H1 (cell line): ENCODE measurements at regions not wholly inside any gene's neighbourhood (a gene's known extent, or its start where the extent isn't known, plus 50 kb on each side); places are given as distances from the start of the nearest gene placed in this dataset.

Source experiments
- CTCF ChIA-PET: fragments of 300-600 bp; sonication (Branson Sonifier 250); formaldehyde crosslinking; loops from one replicate; lab custom pipeline; 2021; ENCODE audit not compliant: partially characterized antibody; lab: Charles Lee
- POLR2A ChIA-PET: fragments of 300-600 bp; sonication (Branson Sonifier 250); formaldehyde crosslinking; loops from one replicate; lab custom pipeline; 2021; ENCODE audit warnings: inconsistent platforms; ENCODE audit not compliant: partially characterized antibody; lab: Charles Lee
- DNase-seq, 2 experiments: peaks; one replicate each; pipeline versions ENCODE4 v3.0.0 to v3.0.0-alpha.2; 2010 to 2022; ENCODE audit warnings: low spot score in 2 of 2, low read depth in 1 of 2, mixed read lengths in 1 of 2
- FAIRE-seq: peaks from 2 replicates; lab custom pipeline; 2011; peaks lifted over from hg19 to GRCh38; lab: Jason Lieb, UNC
- H2AFZ ChIP-seq: 2 replicates; pipeline ENCODE4 v1.8.1; 2012; ENCODE audit warnings: low read length, inconsistent platforms
- H2AK5ac ChIP-seq: 2 replicates; pipeline ENCODE4 v1.6.1; 2013; ENCODE audit warnings: low read depth, low read length
- H2BK120ac ChIP-seq: replicated peaks from 2 replicates; pipeline ENCODE3; 2013; ENCODE audit warnings: low read depth, low read length, inconsistent platforms
- H2BK12ac ChIP-seq: 2 replicates; pipeline ENCODE4 v1.6.1; 2013; ENCODE audit warnings: low read depth, low read length
- H2BK15ac ChIP-seq: 2 replicates; pipeline ENCODE4 v1.6.1; 2013; ENCODE audit warnings: low read length
- H2BK20ac ChIP-seq: 2 replicates; pipeline ENCODE4 v1.6.1; 2013; ENCODE audit warnings: low read length
- H2BK5ac ChIP-seq: 2 replicates; pipeline ENCODE4 v1.6.1; 2013; ENCODE audit warnings: low read depth, low read length
- H3K14ac ChIP-seq: 2 replicates; pipeline ENCODE4 v1.6.1; 2013; ENCODE audit warnings: inconsistent platforms; ENCODE audit not compliant: insufficient read length
- H3K18ac ChIP-seq: 2 replicates; pipeline ENCODE4 v1.6.1; 2013; ENCODE audit warnings: low read length; ENCODE audit errors: extremely low read depth
- H3K23ac ChIP-seq: 2 replicates; pipeline ENCODE4 v1.6.1; 2013; ENCODE audit warnings: inconsistent platforms; ENCODE audit not compliant: insufficient read length
- H3K23me2 ChIP-seq: 2 replicates; pipeline ENCODE4 v1.6.1; 2013; ENCODE audit warnings: low read depth, low read length
- H3K27ac ChIP-seq: 2 replicates; pipeline ENCODE4 v1.6.1; 2011; ENCODE audit warnings: low read depth, low read length, inconsistent platforms
- H3K27me3 ChIP-seq, 4 experiments: replicated peaks in 1 of 4; 1 replicate in 1 of 4; 2 replicates in 3 of 4; pipeline versions ENCODE4 v1.6.1 to v1.8.1; 2011 to 2013; ENCODE audit warnings: low read length in 3 of 4, mild to moderate bottlenecking in 3 of 4, inconsistent platforms in 2 of 4, mixed read lengths in 2 of 4, moderate library complexity in 1 of 4; ENCODE audit not compliant: control insufficient read depth in 3 of 4, insufficient read depth in 3 of 4; ENCODE audit errors: extremely low read depth in 1 of 4
- H3K36me3 ChIP-seq, 4 experiments: 2 replicates each; pipeline versions ENCODE4 v1.6.1 to v1.8.1; 2011 to 2013; ENCODE audit warnings: mild to moderate bottlenecking in 4 of 4, low read length in 3 of 4, moderate library complexity in 2 of 4, control low read depth in 1 of 4, inconsistent platforms in 1 of 4; ENCODE audit not compliant: insufficient read depth in 4 of 4, control insufficient read depth in 2 of 4
- H3K4ac ChIP-seq: replicated peaks from 2 replicates; pipeline ENCODE3; 2013; ENCODE audit warnings: low read length, low read depth, mixed read lengths, inconsistent platforms; ENCODE audit not compliant: insufficient read length
- H3K4me1 ChIP-seq, 4 experiments: replicated peaks in 1 of 4; 1 replicate in 1 of 4; 2 replicates in 3 of 4; pipeline versions ENCODE4 v1.6.1 to v1.8.1; 2011 to 2013; ENCODE audit warnings: low read length in 3 of 4, inconsistent platforms in 2 of 4, mixed read lengths in 1 of 4; ENCODE audit not compliant: insufficient read depth in 4 of 4, control insufficient read depth in 3 of 4
- H3K4me2 ChIP-seq, 2 experiments: 2 replicates each; pipeline versions ENCODE4 v1.6.1 to v1.8.1; 2011 to 2013; ENCODE audit warnings: low read depth in 2 of 2, low read length in 2 of 2, control low read depth in 1 of 2, inconsistent platforms in 1 of 2, mild to moderate bottlenecking in 1 of 2; ENCODE audit not compliant: insufficient read depth in 1 of 2
- H3K4me3 ChIP-seq, 4 experiments: fragments of 200-600, 300-600 bp in 1 of 4; sonication (generic), shearing (Covaris generic), sonication (Bioruptor Twin) in 1 of 4; 2 replicates each; pipeline versions ENCODE4 v1.5.1 to v1.8.1; 2011 to 2016; ENCODE audit warnings: low read length in 4 of 4, low read depth in 3 of 4, control low read depth in 2 of 4, inconsistent platforms in 2 of 4, mild to moderate bottlenecking in 2 of 4, mixed read lengths in 1 of 4, moderate library complexity in 1 of 4; ENCODE audit not compliant: insufficient read depth in 2 of 4; ENCODE audit errors: extremely low read depth in 1 of 4
- H3K56ac ChIP-seq: replicated peaks from 2 replicates; pipeline ENCODE3; 2013; ENCODE audit warnings: low read depth, mild to moderate bottlenecking, mixed read lengths, low read length, inconsistent platforms; ENCODE audit not compliant: insufficient read length
- H3K79me1 ChIP-seq: 2 replicates; pipeline ENCODE4 v1.6.1; 2013; ENCODE audit warnings: low read depth, low read length, control low read depth
- H3K79me2 ChIP-seq, 2 experiments: 2 replicates each; pipeline versions ENCODE4 v1.6.1 to v1.8.1; 2012 to 2013; ENCODE audit warnings: low read length in 2 of 2, mild to moderate bottlenecking in 2 of 2, inconsistent platforms in 1 of 2; ENCODE audit not compliant: insufficient read depth in 2 of 2, control insufficient read depth in 1 of 2
- H3K9ac ChIP-seq, 4 experiments: replicated peaks in 1 of 4; 1 replicate in 1 of 4; 2 replicates in 3 of 4; pipeline versions ENCODE4 v1.6.1 to v1.8.1; 2011 to 2013; ENCODE audit warnings: low read depth in 3 of 4, low read length in 3 of 4, control low read depth in 2 of 4, mild to moderate bottlenecking in 2 of 4, moderate library complexity in 2 of 4, inconsistent platforms in 1 of 4; ENCODE audit errors: extremely low read depth in 1 of 4
- H3K9me3 ChIP-seq, 2 experiments: 2 replicates each; pipeline versions ENCODE4 v1.6.1 to v1.8.1; 2012 to 2013; ENCODE audit warnings: mild to moderate bottlenecking in 2 of 2, moderate library complexity in 2 of 2, control low read depth in 1 of 2, inconsistent platforms in 1 of 2, low read depth in 1 of 2, low read length in 1 of 2, mixed read lengths in 1 of 2; ENCODE audit not compliant: insufficient read depth in 2 of 2
- H4K20me1 ChIP-seq, 2 experiments: replicated peaks in 1 of 2; 2 replicates each; pipeline versions ENCODE3 to v1.8.1; 2011 to 2013; ENCODE audit warnings: inconsistent platforms in 2 of 2, low read length in 2 of 2, mild to moderate bottlenecking in 1 of 2; ENCODE audit not compliant: insufficient read depth in 2 of 2, control insufficient read depth in 1 of 2
- H4K5ac ChIP-seq: 2 replicates; pipeline ENCODE4 v1.6.1; 2013; ENCODE audit warnings: low read length, low read depth, mixed read lengths, inconsistent platforms; ENCODE audit not compliant: insufficient read length
- H4K8ac ChIP-seq: 2 replicates; pipeline ENCODE4 v1.8.0; 2013; ENCODE audit warnings: mild to moderate bottlenecking, moderate library complexity, low read length, inconsistent platforms; ENCODE audit not compliant: insufficient read depth; ENCODE audit errors: extremely low read depth
- H4K91ac ChIP-seq: replicated peaks from 2 replicates; pipeline ENCODE3; 2013; ENCODE audit warnings: low read length, mixed read lengths, inconsistent platforms; ENCODE audit not compliant: insufficient read length
- CBX5 ChIP-seq: fragments of 300-800, 300-1000 bp; sonication (generic); IDR thresholded peaks from 2 replicates; pipeline ENCODE4 v1.7.1; 2016; ENCODE audit warnings: antibody characterized with exemption, low read length, low read depth
- CREB1 ChIP-seq: IDR thresholded peaks from 2 replicates; pipeline ENCODE4 v1.6.1; 2012; ENCODE audit warnings: inconsistent platforms
- CTBP2 ChIP-seq: IDR thresholded peaks from 2 replicates; pipeline ENCODE4 v1.7.0; 2011; ENCODE audit warnings: borderline replicate concordance, mild to moderate bottlenecking, moderate library complexity, mixed read lengths, low read length; ENCODE audit not compliant: insufficient read depth, insufficient read length
- CTCF ChIP-seq, 3 experiments: IDR thresholded peaks; 1 replicate in 2 of 3; 2 replicates in 1 of 3; pipeline versions ENCODE4 v1.5.1 to v1.6.1; 2011; ENCODE audit warnings: low read length in 3 of 3, mild to moderate bottlenecking in 3 of 3, inconsistent platforms in 2 of 3, low read depth in 1 of 3, moderate library complexity in 1 of 3; ENCODE audit not compliant: insufficient read depth in 1 of 3; ENCODE audit errors: control extremely low read depth in 1 of 3
- GTF2F1 ChIP-seq: IDR thresholded peaks from 2 replicates; pipeline ENCODE4 v1.6.1; 2012; ENCODE audit warnings: low read depth, low read length, improper control_type of control experiment, borderline replicate concordance
- KDM1A ChIP-seq: fragments of 200-600, 300-600 bp; sonication (generic); IDR thresholded peaks from 2 replicates; pipeline ENCODE4 v1.7.1; 2016; ENCODE audit warnings: mild to moderate bottlenecking, low read length, borderline replicate concordance
- MAFK ChIP-seq: IDR thresholded peaks from 2 replicates; pipeline ENCODE4 v1.6.1; 2012; ENCODE audit warnings: low read depth, mild to moderate bottlenecking, improper control_type of control experiment, low read length
- PHF8 ChIP-seq: fragments of 200-600 bp; sonication (generic); conservative IDR thresholded peaks from 2 replicates; pipeline ENCODE4 v1.7.1; 2012; ENCODE audit warnings: low read depth, mild to moderate bottlenecking, inconsistent platforms, low read length, moderate library complexity
- RAD21 ChIP-seq, 2 experiments: IDR thresholded peaks in 1 of 2; conservative IDR thresholded peaks in 1 of 2; 2 replicates each; pipeline ENCODE4 v1.6.1; 2011; ENCODE audit warnings: low read depth in 2 of 2, low read length in 2 of 2, improper control_type of control experiment in 1 of 2, inconsistent platforms in 1 of 2, mild to moderate bottlenecking in 1 of 2, moderate library complexity in 1 of 2
- WGBS, 2 experiments: shearing (Covaris generic) in 1 of 2; methylation state at CpG; one replicate each; pipeline versions ENCODE4 v1.1.6 to v1.1.7; 2013 to 2015; ENCODE audit warnings: low lambda C conversion rate in 2 of 2, mixed read lengths in 2 of 2, inconsistent platforms in 1 of 2, low coverage in 1 of 2, missing lambda C conversion rate in 1 of 2; ENCODE audit not compliant: insufficient replicate concordance in 2 of 2, insufficient coverage in 1 of 2, insufficient read length in 1 of 2; ENCODE audit errors: extremely low coverage in 1 of 2, missing lambda C conversion rate in 1 of 2; 5-methylcytosine and 5-hydroxymethylcytosine counted together

- H3K79me1 ChIP-seq, result no peaks in the 10 kb centered on the region
- H2BK120ac ChIP-seq, result no peak overlapping the region
- no peak overlapping the region for H3K18ac ChIP-seq
- no peaks in the 10 kb centered on the region for H4K20me1 ChIP-seq
- no peak overlapping the region for H4K5ac ChIP-seq
- DNase-seq (no peak), FAIRE-seq (no peak)
- CTCF ChIA-PET, result no interaction called here
- no peak overlapping the region for H2BK12ac ChIP-seq
- no peak overlapping the region for H3K56ac ChIP-seq
- no peak overlapping the region for H2BK15ac ChIP-seq
- H3K4me1 ChIP-seq, result no peaks in the 10 kb centered on the region
- no peak for TF ChIP-seq KDM1A
- TF ChIP-seq MAFK, result no peak
- no peak for TF ChIP-seq CTCF (IDR thresholded peaks at IDR 0.05; ENCODE audit: control extremely low read depth in 1 of 3, insufficient read depth in 1 of 3, low read depth in 1 of 3, low read length in 3 of 3)
- no peak for TF ChIP-seq CREB1
- TF ChIP-seq CTBP2, result no peak
- TF ChIP-seq RAD21 (IDR thresholded peaks at IDR 0.05 in 1 of 2, conservative IDR thresholded peaks at IDR 0.05 in 1 of 2; ENCODE audit: low read depth in 2 of 2, low read length in 2 of 2), result no peak
- no peak for TF ChIP-seq GTF2F1
- TF ChIP-seq CBX5, result no peak
- TF ChIP-seq PHF8, result no peak
- no peak overlapping the region for H2BK5ac ChIP-seq
- H4K91ac ChIP-seq, result no peak overlapping the region
- 0 out of 4 replicates have a peak, but pooled peaks cover 0 to 2% of the 10 kb centered on the region in 2 experiments for H3K9me3 ChIP-seq
- H3K36me3 ChIP-seq, result no peaks in the 10 kb centered on the region
- H3K4me3 ChIP-seq, result no peak overlapping the region
- no peak overlapping the region for H2AK5ac ChIP-seq
- no peak overlapping the region for H2AFZ ChIP-seq
- POLR2A ChIA-PET, result no interaction called here
- H3K79me2 ChIP-seq, result no peaks in the 10 kb centered on the region
- H2BK20ac ChIP-seq, result no peak overlapping the region
- no peaks in the 10 kb centered on the region for H3K27me3 ChIP-seq
- H3K4me2 ChIP-seq, result no peak overlapping the region
- 84% methylated on average over 2 of the region's 2 CpGs; no CpG with 5 or more reads in 1 of the 2 experiments for WGBS, 2 experiments
- no peak overlapping the region for H3K23ac ChIP-seq
- H4K8ac ChIP-seq, result no peak overlapping the region
- H3K27ac ChIP-seq, result no peak overlapping the region
- no peaks in the 10 kb centered on the region for H3K23me2 ChIP-seq
- no peak overlapping the region for H3K9ac ChIP-seq
- no peak overlapping the region for H3K4ac ChIP-seq
- no peak overlapping the region for H3K14ac ChIP-seq
Observed at GRCh38 chr6:78380541-78380940, 486.8 kb upstream of the IRAK1BP1 start.
